ENCODE measurements at regions not wholly inside any gene's neighbourhood (a gene's known extent, or its start where the extent isn't known, plus 50 kb on each side); places are given as distances from the start of the nearest gene placed in this dataset.

DNA sequence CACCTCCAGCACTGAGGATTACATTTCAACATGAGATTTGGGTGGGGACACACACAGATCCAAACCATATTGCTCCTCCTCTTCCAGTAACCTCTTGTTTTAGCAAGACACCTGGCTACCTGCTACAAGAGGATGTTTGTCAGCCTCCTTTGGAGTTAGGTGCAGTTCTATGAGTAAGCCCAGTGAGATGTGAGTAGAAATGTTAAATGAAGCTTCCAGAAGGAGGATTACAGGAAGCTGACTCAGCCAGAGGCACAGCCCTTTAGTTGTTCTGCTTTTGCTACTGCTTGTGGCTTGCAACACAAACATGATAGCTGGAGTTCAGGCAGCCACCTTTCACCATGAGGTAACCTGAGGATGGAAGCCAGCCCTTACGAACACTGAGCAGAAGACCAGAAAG, 382.7 kb upstream of the RNF32 start:
- DNase-seq (ENCODE audit: extremely low read depth in 1 of 11, low read depth in 9 of 11, low spot score in 4 of 11): no peak

DNA sequence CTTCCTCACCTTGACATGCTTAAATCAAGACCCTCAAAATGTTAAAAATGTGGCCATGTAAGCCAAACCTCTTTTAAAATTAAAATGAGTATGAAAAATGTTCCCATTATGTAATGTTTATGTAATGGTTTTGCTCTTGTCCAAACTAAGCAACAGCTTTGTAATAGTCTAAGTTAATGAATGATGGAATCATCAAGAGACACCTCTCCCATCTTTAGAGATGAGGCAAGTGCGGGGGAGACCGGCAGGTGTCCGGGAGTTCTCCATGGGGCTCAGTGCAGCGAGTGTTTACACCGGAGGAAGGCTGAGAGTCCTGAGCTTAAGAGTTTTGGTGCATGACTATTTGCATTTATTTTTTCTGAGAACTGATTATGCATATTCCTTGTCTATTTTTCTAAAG, 384.9 kb upstream of the RNF32 start:
- no peak for DNase-seq (ENCODE audit: extremely low read depth in 1 of 11, low read depth in 9 of 11, low spot score in 4 of 11)

DNA sequence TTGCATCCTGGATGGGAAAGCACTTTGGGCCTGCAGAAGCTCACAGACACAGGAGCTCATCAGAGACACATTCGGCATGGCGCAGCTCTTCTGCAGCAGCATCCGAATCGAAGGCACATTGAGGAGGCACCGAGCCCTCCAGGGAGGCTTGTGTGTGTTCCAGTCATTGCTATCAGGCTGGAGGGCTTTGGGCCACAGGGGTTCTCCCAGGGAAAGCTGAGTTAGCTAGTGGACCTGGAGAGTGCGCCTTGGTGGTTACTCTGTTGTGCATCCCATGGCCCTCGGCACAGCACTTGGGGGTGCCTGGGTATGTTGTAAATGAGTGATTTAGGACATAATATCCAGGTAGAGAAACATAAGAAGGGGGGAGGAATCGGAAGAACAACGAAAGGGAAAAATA, 388.7 kb upstream of the RNF32 start:
- DNase-seq (ENCODE audit: extremely low read depth in 1 of 11, low read depth in 9 of 11, low spot score in 4 of 11): no peak

DNA sequence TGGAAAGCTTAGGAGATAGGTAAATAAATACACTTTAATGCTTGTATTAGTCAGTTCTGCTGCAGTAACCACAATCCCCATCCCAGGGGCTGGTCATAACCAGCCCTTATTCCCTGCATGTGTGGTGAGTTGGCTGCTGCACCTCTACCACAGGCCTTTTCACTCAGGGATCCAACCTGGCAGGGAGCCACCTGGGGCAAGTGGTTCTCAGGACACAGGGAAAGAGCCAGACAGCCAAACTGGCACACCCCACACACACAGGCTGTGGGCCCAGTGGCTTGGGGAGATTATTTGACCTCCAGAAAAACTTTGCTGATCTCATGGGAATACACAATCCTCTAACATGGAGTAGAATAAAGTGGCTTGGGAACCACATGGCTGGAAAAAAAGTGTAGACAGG, 400.0 kb upstream of the RNF32 start:
- DNase-seq (ENCODE audit: extremely low read depth in 1 of 11, low read depth in 9 of 11, low spot score in 4 of 11): no peak

DNA sequence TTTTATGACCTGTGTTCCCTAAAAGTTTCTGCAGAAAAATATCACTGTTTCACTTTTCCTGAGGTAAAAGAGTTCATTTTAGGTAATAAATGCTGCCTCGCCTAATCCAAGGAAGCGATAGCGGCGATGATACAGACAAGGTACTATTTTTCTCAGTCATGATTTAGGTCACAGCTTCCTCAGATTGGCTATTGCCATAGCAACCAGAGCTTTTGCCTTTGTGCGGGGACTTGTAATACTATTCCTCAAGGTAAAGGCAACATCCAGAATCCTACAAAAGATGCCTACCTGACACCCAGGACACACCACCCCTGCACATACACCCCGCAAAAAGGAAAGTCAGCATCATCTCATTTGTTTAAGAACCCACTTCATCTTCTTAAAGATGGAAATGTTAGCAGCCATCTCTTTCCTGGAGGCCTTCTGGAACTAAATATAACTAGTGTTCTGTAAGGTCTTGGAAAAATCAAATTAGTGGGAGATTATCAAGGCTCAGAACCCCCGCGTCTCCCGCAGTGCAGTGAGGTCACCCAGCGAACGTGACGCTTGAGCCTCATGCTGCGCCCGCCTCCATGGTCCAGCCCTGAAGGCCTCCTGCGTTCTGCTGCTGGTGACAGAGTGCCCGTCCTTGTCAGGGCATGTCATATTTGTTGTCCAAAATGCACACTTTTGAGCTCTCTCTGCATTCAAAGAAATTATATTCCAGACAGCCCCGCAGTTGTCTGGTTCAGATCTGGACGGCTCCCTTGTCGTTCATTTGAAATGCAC, 402.0 kb upstream of the RNF32 start:
- DNase-seq (ENCODE audit: extremely low read depth in 1 of 11, low read depth in 9 of 11, low spot score in 4 of 11): no peak

DNA sequence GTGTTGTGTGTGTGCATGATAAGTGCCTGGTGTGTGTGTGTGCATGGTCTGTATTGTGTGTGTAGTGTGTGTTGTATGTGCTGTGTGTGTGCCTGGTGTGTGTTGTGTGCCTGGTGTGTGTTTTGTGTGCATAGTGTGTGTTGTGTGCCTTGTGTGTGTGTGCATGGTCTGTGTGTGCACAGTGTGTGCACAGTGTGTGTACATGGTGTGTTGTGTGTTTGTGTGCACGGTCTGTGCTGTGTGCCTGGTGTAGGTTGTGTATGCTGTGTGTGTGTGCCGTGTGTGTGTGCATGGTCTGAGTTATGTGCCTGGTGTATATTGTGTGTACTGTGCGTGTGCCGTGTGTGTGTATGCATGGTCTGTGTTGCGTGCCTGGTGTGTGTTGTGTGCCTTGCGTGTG, 403.0 kb upstream of the RNF32 start:
- DNase-seq (ENCODE audit: extremely low read depth in 1 of 11, low read depth in 9 of 11, low spot score in 4 of 11): no peak

DNA sequence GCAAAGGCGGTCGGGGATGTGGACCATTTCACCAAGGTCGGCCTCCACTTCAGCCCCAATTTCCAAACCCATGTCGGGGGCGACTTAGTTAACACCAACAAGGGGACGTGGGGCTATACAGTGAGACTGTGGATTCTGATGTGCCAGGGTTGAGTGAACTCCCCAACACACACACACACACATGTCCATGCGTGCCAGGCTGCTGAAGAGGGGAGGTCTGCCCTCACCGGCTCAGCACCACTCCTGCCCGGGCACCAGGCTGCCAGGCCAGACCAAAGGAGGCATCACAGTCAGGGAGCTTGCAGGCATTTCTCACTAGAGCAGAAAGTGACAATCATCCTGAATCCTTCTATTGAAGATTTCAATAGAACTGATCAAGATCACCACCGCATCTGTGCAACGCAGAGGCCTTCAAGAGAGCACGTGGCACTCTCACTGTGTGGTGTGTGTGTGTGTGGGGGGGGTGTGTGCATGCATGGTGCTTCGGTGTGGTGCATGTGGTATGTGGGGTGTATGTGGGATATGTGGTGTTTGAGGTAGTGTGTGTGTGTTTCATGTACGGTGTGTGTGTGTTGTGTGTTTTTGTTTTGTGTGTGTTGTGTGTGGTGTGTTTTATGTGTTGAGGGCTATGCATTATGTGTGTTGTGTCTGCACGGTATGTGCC, 403.5 kb upstream of the RNF32 start:
- no peak for DNase-seq (ENCODE audit: extremely low read depth in 1 of 11, low read depth in 9 of 11, low spot score in 4 of 11)

DNA sequence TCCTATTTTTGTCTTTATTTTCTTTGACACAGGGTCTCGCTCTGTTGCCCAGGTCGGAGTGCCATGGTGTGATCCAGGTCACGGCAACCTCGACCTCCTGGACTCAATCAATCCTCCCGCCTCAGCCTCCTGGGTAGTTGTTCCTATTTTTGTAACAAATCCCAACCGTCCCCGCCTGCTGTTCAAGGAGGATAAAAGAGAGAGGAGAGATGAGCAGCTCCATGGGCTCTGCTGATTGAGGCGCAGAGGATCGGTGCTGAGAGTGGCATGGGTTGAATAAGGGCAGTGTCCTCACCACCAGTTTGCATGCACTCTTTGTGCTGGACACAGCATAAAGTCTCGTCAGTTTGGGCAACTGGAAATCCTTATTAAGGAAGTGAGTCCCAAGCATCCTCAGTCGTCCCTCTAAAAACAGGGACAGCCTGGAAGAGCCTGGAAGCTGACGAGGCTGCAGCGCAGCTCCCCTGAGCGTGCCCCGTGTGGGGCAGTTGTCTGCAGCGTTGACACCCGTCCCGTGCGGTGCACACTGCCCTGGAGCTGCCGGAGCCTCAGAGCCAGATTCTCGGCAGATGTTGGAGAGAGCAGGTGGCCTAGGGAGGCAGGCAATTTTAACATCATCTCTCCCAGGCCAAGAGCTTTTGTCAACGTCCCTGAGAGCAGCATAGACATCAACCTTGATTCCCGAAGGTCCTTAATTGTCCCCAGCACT, 404.2 kb upstream of the RNF32 start:
- DNase-seq (ENCODE audit: extremely low read depth in 1 of 11, low read depth in 9 of 11, low spot score in 4 of 11): no peak

DNA sequence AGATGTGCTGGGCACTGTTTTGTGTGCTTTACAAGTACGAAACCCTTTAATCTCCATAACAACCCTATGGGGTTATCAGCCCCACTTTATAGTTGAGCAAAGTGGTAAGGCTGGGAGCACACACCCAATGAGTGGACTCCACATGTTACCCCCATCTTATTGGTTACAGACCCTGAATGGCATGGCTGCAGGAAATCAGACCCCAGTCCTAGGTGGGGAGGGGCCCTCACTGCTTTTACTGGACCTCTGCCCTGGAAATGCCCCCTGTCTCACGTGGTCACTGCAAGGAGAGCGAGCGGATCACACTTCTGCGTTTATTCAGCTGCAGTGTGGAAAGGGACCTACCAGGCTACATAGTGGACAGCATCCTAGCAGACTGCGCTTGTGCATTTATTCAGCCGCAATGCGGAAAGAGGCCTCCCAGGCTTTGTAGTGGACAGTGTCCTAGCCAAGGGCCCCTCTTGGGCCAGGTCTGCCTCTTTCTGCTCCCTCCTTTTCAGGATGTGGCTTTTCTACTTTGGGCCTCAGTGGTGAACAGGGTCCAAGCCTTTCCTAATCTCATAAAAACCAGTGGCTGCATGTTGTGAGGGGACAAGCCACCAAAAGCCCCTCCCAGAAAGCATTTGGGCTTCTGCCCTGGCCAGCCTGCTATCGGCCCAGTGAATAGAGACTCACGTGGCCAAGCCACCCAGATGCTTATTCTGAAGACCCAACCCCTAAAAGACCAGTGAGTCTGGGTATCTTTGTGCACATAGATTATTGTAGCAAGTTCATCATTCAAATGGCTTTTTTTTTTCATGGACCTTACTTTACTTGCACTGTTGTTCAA, 405.7 kb upstream of the RNF32 start:
- no peak for DNase-seq (ENCODE audit: extremely low read depth in 1 of 11, low read depth in 9 of 11, low spot score in 4 of 11)

DNA sequence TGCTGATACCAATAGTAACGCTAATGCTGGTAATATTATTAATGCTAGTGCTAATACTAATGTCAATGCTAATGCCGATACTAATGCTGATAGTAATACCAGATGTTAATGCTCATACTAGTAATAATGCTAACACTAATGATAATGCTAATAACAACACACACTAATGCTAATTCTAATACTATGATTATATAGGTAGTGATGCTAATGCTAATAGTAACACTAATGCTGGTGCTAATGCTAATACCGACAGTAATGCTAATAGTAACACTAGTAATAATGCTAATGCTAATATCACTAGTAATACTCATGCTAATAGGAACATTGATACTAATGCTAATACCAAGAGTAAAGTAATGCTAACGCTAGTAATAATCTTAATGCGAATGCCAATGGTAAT, 406.4 kb upstream of the RNF32 start:
- no peak for DNase-seq (ENCODE audit: extremely low read depth in 1 of 11, low read depth in 9 of 11, low spot score in 4 of 11)

DNA sequence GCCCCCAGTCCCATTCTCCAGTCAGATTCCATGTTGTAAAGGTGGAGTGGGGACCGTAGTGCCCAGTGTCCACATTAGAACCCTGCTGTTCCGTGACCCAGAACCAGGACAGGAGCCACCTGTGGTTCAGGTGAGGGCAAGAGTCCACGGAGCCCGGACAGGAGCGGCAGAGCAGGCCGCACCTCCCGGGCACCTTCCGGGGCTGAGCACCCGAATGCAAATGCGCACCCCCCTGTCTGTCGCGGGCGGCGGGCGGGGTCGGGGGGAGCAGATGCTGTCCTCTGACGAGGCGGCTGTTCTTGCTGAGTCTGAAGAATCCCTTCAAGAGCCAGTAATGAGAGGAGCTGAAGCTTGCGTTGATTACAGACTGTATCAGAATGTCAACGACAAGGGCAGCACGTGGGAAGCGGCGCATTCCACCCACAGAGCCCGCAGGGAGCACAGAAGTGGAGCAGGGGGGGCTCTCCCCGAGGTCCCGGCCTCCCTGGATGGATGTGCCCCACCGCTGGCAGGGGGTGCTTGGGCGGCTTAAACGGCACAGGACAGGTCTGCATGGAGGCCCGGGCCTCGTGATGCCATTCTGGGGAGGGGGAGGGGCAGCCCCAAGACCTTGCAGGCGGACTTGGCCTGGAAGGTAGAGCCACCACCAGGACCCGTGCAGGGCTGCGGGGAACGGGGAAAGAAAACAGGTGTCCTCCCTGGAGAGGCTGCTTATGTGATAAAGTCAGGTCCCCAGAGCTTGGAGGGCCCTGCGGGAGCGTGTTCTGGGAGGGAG, 407.5 kb upstream of the RNF32 start:
- DNase-seq (ENCODE audit: extremely low read depth in 1 of 11, low read depth in 9 of 11, low spot score in 4 of 11): no peak

DNA sequence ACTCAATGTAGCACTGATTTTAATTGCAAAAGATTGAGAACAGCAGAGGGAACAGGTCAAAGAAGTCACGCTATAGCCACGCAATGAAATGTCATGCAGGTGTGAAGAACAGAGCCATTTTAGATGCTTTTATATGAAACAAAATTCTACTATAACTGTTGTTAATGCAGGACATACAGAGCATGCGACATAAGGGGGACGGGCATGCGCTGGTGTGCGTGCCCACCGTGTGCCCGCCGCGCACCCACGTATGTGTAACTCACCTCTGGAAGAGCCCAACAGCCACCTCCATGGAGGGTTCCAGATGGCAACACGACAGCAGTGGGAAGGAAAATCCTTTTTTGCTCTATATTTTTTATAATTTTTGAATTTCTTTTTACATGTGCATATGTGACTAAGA, 410.0 kb upstream of the RNF32 start:
- DNase-seq (ENCODE audit: extremely low read depth in 1 of 11, low read depth in 9 of 11, low spot score in 4 of 11): no peak

DNA sequence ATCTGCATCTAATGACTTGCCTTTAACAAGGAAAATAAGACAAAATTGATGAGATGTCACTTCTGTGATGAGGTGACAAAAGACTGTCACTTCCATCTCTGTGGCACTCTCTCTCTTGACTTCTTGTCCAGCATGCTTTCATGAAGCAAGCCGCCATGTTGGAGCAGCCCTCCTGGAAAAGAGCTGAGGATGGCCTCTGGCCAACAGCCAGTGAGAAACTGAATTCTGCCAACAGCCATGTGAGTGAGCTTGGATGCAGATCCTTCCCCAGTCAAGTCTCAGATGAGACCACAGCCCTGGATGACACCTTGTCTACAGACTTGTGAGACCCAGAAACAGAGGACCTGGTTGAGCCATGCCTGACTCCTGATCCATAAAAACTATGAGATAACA, 412.6 kb upstream of the SHH start:
- no peak for DNase-seq (ENCODE audit: extremely low read depth in 1 of 11, low read depth in 9 of 11, low spot score in 4 of 11)

DNA sequence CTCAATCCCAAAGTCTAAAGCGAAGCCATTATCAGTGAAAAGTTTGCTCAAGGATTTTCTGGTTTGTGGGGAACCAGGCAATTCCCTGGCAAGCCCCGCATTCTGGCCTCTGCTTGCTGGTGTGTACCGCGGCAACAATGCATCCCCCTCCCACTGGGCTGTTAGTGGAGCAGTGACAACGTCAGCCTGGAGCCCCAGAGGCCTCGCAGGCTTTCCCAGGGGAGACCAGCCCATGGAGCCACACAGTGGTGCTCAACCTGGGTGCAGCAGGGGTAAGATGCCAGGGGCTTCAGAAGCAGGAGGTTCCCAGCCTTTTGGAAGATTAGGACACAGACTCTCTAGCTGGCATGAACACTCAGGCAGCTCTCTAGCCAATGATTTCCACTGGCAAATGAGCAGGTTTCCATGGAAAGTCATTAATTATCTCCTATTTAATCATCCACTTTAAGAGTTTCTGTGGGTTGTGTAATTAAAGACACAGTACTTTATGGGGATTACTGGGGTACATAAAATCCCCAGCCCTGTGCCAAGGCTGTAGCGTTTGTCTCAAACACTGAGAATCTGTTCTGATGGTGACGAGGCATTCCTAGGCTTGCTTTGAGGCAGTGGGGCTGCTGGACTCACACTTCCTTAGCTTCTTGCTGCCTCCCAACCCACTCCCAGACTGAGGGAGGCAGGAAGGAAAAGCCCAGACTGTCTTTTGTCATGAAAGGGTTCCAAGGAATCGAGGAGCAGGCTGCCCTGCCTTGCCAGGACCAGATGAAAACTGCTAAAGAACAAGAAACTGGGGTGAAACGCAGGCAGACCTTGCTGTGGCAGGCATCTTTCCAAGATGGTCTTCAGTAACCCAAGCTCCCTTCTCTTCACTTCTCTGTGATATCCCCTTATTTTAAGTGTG, 411.9 kb upstream of the SHH start:
- DNase-seq (ENCODE audit: extremely low read depth in 1 of 11, low read depth in 9 of 11, low spot score in 4 of 11): no peak

DNA sequence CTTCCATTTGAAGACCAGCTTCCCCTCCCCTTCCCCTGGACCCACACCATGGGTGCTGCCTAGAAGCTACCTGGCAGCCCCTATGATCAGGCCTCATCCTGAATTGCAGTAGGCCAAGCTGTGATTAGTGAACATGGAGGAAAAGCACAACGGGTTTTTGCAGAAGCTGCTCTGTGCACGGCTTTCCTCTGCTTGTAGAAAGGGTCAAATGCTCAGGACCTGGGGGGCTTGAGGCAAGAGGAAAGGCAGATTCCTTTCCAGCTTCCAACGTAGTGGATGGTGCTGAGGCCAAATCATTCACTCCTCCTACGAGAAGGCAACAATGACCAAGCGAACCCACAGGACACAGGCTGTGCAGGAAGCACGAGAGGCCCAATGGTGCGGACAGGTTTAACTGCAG, 410.3 kb upstream of the SHH start:
- no peak for DNase-seq (ENCODE audit: extremely low read depth in 1 of 11, low read depth in 9 of 11, low spot score in 4 of 11)

DNA sequence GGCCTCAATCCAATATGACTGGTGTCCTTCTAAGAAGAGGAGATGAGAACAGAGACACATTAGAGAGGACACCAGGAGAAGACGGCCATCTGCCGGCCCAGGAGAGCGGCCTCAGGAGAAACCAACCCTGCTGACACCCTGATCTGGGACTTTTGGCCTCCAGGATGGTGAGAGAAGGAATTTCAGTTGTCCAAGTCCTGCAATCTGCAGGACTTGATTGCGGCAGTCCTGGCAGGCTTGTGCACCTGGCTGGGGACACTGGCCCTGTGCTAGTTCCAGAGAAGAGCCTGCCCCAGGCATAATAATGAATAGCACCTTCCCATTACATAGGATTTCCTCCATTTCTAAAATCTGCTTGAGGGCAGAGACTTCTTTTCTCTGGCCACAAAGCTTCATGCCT, 409.9 kb upstream of the SHH start:
- DNase-seq (ENCODE audit: extremely low read depth in 1 of 11, low read depth in 9 of 11, low spot score in 4 of 11): no peak

DNA sequence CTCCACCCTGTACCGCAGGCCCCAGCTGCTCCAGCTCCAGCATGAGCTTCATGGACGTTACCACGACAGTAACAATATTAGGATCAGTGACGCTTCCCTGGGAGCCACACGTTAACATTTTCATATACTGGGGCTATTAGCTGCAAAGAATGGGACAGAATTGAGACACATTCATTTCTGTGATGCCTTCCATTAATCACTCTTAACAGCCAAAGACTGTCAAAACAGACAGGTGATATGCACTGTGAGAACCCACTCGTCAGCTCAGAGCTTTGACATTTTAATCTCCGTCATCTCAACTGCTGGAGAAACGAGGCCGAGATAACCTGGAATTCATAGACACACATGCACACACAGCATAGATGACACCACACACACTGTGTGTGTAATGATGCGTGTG, 408.4 kb upstream of the SHH start:
- no peak for DNase-seq (ENCODE audit: extremely low read depth in 1 of 11, low read depth in 9 of 11, low spot score in 4 of 11)

DNA sequence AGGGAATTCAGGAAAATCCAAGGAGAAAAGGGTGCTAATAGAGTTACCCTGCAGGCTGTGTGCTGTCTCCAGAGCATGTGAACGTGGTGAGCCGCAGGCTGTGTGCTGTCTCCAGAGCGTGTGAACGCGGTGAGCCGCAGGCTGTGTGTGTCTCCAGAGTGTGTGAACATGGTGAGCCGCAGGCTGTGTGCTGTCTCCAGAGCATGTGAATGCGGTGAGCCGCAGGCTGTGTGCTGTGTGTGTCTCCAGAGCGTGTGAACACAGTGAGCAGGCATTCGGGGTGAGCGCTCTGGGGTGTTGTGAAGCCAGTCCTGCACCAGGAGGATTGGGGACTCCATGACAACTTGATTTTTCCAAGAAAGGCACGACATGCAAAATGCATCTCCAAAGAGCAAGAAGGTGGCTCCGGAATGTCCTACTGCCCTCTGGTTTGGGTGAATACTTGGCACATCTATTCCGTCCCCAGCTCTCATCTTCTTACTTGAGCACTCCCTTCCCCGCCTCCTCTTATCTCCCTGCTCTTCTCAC, 407.9 kb upstream of the SHH start:
- DNase-seq (ENCODE audit: extremely low read depth in 1 of 11, low read depth in 9 of 11, low spot score in 4 of 11): no peak

Measured in renal cortex interstitium (tissue), 11 donors.